ENCODE measurements at regions not wholly inside any gene's neighbourhood (a gene's known extent, or its start where the extent isn't known, plus 50 kb on each side); places are given as distances from the start of the nearest gene placed in this dataset.

DNA sequence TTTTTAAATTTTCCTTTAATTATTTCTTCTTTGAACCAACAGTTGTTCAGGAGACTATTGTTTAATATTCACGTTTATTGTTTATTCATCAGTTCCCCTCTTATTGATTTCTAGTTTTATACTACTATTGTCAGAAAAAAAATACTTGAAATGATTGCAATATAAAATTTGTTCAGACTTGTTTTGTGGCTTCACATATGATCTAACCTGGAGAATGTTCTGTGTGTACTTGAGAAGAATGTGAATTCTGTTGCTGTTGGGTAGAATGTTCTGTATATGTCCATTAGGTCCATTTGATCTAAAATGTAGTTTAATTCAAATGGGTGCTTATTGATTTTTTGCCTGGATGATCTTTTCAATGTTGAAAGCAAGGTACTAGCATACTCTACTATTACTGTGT is 408.7 kb upstream of the RIOK2 start:
- peaks cover 3% of the 10 kb centered on the region; the same call in 1 of the 2 replicates for H3K27me3 Mint-ChIP-seq (ENCODE audit: insufficient read depth)
- H3K4me3 Mint-ChIP-seq: no peak overlapping the region

DNA sequence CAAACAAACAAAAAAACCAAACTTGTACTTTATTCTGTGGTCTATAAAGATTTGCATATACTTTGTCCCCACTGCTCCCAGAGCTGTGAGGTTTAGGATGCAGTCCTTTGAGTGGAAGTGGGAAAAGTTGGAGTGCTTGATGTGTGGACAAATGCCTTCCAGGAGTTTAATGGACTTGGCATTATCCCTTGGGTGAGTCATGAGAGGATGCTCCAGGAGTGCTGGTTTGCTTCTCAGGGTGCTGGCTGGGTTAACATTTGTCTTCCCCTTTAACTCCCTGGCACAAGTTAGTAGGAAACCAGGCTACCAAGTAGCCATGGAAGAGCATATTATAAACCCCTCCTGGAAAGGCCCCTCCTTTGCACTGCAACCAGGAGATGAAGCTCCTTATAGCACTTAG is 417.4 kb upstream of the RIOK2 start:
- TF ChIP-seq, protein P1, sequence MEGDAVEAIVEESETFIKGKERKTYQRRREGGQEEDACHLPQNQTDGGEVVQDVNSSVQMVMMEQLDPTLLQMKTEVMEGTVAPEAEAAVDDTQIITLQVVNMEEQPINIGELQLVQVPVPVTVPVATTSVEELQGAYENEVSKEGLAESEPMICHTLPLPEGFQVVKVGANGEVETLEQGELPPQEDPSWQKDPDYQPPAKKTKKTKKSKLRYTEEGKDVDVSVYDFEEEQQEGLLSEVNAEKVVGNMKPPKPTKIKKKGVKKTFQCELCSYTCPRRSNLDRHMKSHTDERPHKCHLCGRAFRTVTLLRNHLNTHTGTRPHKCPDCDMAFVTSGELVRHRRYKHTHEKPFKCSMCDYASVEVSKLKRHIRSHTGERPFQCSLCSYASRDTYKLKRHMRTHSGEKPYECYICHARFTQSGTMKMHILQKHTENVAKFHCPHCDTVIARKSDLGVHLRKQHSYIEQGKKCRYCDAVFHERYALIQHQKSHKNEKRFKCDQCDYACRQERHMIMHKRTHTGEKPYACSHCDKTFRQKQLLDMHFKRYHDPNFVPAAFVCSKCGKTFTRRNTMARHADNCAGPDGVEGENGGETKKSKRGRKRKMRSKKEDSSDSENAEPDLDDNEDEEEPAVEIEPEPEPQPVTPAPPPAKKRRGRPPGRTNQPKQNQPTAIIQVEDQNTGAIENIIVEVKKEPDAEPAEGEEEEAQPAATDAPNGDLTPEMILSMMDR (IDR thresholded peaks at IDR 0.05): no peak
- H3K27ac Mint-ChIP-seq: no peak overlapping the region
- no peak overlapping the region for H3K4me3 Mint-ChIP-seq
- peaks cover 38% of the 10 kb centered on the region for H3K9me3 Mint-ChIP-seq
- peaks cover 13% of the 10 kb centered on the region for H3K36me3 Mint-ChIP-seq (ENCODE audit: low read depth)
- no peaks in the 10 kb centered on the region for H3K4me1 Mint-ChIP-seq (ENCODE audit: low read depth)
- DNase-seq: no peak
- H3K27me3 Mint-ChIP-seq (ENCODE audit: insufficient read depth): peaks cover 4% of the 10 kb centered on the region

More for the DNA sequence above, 408.7 kb upstream of the RIOK2 start:
- DNase-seq: no peak
- TF ChIP-seq, protein P1 (IDR thresholded peaks at IDR 0.05): no peak
- H3K4me1 Mint-ChIP-seq (ENCODE audit: low read depth): no peaks in the 10 kb centered on the region
- H3K9me3 Mint-ChIP-seq: peaks cover 13% of the 10 kb centered on the region
- H3K27ac Mint-ChIP-seq: no peak overlapping the region
- H3K36me3 Mint-ChIP-seq (ENCODE audit: low read depth): no peaks in the 10 kb centered on the region; the same call in 1 of the 2 replicates

DNA sequence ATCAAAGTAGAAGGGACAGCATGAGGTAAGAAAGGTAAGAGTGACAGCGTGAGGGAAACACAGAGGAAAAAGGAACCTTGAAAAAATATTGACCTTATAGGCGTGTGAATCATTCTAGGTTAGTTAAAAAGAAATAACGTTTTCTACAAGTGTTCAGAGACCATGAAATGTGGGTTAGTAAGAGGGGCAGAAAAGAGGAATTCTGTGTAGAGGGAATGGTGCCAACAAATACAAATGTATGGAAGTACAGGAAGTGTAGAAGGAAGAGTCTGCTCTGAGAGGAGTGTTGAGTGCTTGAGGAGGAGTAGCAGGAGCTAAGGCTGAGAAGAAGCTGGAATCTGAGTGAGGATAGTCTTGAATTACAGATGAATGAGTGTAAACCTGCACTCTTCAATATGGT is 418.6 kb upstream of the RIOK2 start:
- no peak overlapping the region for H3K27ac Mint-ChIP-seq

DNA sequence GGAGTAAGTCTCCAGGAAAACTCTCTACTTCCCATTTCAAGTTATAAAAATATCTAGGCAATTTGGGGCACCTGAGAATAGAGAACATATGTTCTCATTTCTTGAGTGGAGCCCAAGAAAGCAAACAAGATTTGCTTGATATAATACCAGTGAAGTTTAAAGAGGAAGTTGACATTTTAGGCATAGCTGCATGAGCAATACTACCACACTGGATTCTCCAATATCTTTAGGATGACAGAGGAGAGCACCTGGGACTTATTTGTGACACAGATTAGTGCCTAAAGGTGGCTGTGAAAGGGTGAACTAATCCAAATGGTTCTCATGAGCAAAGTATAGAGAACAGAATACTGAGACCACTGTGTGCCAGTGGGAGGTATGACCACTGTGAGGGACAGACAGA is 423.5 kb upstream of the RIOK2 start:
- DNase-seq: no peak
- no peaks in the 10 kb centered on the region for H3K9me3 Mint-ChIP-seq
- peaks cover 4% of the 10 kb centered on the region; the same call in 1 of the 2 replicates for H3K27me3 Mint-ChIP-seq (ENCODE audit: insufficient read depth)
- H3K4me3 Mint-ChIP-seq: no peak overlapping the region
- H3K27ac Mint-ChIP-seq: no peak overlapping the region
- H3K36me3 Mint-ChIP-seq (ENCODE audit: low read depth): no peaks in the 10 kb centered on the region
- TF ChIP-seq, protein P1 (IDR thresholded peaks at IDR 0.05): no peak
- no peaks in the 10 kb centered on the region for H3K4me1 Mint-ChIP-seq (ENCODE audit: low read depth)

More for the DNA sequence above, 418.6 kb upstream of the RIOK2 start:
- Mint-ChIP-seq H3K27me3 (ENCODE audit: insufficient read depth) (peaks cover 4% of the 10 kb centered on the region), H3K4me3 (no peak overlapping the region), H3K4me1 (ENCODE audit: low read depth) (no peaks in the 10 kb centered on the region), H3K9me3 (peaks cover 26% of the 10 kb centered on the region), H3K36me3 (ENCODE audit: low read depth) (peaks cover 13% of the 10 kb centered on the region)
- TF ChIP-seq, protein P1 (IDR thresholded peaks at IDR 0.05): no peak
- no peak for DNase-seq

DNA sequence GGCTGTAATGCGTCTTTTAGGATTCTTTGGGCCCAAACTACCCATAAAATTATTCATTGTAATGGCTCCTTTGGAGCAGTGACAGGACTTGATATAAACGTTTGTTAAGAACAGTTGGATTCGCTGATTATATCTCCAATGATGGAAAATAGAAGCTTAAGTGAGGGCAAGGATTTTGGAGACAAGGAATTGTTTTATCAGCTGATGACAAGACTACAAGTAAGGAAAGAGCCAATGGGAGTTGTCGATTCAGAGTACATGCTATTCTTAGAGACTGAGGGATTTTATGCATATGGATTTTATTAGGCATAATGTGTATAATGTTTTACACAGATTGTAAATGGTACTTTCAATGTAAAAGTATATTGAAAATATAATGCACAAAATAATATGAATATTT is 425.5 kb upstream of the RIOK2 start:
- Mint-ChIP-seq H3K4me3 (no peak overlapping the region), H3K27ac (no peak overlapping the region), H3K36me3 (ENCODE audit: low read depth) (no peaks in the 10 kb centered on the region), H3K27me3 (ENCODE audit: insufficient read depth) (no peaks in the 10 kb centered on the region), H3K9me3 (no peaks in the 10 kb centered on the region), H3K4me1 (ENCODE audit: low read depth) (no peaks in the 10 kb centered on the region)
- DNase-seq: no peak
- TF ChIP-seq, protein P1 (IDR thresholded peaks at IDR 0.05): no peak

DNA sequence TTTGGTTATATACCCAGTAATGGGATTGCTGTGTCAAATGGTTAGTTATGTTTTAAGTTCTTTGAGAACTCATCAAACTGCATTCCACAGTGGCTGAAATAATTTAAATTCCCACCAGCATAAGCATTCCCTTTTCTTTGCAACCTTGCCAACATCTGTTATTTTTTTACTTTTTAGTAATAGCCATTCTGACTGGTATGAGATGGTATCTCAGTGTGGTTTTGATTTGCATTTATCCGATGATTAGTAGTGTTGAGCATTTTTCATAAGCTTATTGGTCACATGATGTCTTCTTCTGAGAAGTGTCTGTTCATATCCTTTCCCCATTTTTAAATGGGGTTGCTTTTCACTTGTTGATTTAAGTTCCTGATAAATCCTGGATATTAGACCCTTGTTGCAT is 435.7 kb upstream of the RIOK2 start:
- TF ChIP-seq, protein P1 (IDR thresholded peaks at IDR 0.05): no peak
- Mint-ChIP-seq H3K36me3 (ENCODE audit: low read depth) (peaks cover 10% of the 10 kb centered on the region; the same call in 1 of the 2 replicates), H3K4me3 (no peak overlapping the region), H3K27me3 (ENCODE audit: insufficient read depth) (no peaks in the 10 kb centered on the region), H3K9me3 (peaks cover 3% of the 10 kb centered on the region; the same call in 1 of the 2 replicates), H3K4me1 (ENCODE audit: low read depth) (peaks cover 12% of the 10 kb centered on the region), H3K27ac (peak overlapping the region; percentile 52)
- peak; percentile 63 for DNase-seq

Measured in HFFc6 (cell line).